ENCODE measurements at regions not wholly inside any gene's neighbourhood (a gene's known extent, or its start where the extent isn't known, plus 50 kb on each side); places are given as distances from the start of the nearest gene placed in this dataset.

DNA sequence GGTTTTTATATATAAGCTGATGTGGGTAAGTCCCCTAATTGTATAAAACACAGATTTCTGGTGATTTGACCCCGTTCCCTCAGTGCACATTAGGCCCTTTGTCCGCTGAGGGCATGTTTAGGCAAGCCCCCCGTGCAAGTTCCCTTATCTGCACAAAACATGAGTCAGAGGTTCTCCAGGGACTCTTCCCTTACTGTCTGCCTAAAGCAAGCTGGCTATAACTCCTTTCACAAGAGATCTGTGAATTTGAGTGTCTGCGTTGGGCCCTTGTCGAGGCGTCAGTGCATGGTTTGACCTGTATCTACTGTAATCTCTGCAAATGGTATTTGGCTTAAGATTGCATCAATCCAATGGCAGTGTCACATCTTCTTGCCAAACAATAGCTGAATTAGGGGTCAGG is 712.8 kb downstream of the CDH8 start:
- TF ChIP-seq, protein P1, sequence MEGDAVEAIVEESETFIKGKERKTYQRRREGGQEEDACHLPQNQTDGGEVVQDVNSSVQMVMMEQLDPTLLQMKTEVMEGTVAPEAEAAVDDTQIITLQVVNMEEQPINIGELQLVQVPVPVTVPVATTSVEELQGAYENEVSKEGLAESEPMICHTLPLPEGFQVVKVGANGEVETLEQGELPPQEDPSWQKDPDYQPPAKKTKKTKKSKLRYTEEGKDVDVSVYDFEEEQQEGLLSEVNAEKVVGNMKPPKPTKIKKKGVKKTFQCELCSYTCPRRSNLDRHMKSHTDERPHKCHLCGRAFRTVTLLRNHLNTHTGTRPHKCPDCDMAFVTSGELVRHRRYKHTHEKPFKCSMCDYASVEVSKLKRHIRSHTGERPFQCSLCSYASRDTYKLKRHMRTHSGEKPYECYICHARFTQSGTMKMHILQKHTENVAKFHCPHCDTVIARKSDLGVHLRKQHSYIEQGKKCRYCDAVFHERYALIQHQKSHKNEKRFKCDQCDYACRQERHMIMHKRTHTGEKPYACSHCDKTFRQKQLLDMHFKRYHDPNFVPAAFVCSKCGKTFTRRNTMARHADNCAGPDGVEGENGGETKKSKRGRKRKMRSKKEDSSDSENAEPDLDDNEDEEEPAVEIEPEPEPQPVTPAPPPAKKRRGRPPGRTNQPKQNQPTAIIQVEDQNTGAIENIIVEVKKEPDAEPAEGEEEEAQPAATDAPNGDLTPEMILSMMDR (IDR thresholded peaks at IDR 0.05; ENCODE audit: poor library complexity) = no peak
- no peak for TF ChIP-seq EZH2phosphoT487 (IDR thresholded peaks at IDR 0.05; ENCODE audit: low read depth, severe bottlenecking, unreplicated experiment)

Measured in hepatocyte (in vitro differentiated cells).